Liver (tissue), 8 donors: ENCODE measurements at regions not wholly inside any gene's neighbourhood (a gene's known extent, or its start where the extent isn't known, plus 50 kb on each side); places are given as distances from the start of the nearest gene placed in this dataset.

Experiments
- DNase-seq: peaks from one replicate; pipeline ENCODE4 v3.0.0-alpha.2; 2017; ENCODE audit warnings: low spot score
- H3K27ac ChIP-seq, 2 donors: one replicate each; pipeline ENCODE4 v1.7.0; 2013; ENCODE audit warnings: inconsistent platforms in 2 of 2, low read length in 2 of 2, control low read depth in 1 of 2, low read depth in 1 of 2, mild to moderate bottlenecking in 1 of 2
- H3K27me3 ChIP-seq, 4 donors: one replicate each; pipeline versions ENCODE4 v1.6.1 to v1.7.0; 2013; ENCODE audit warnings: low read length in 3 of 4, inconsistent platforms in 1 of 4, mild to moderate bottlenecking in 1 of 4, moderate library complexity in 1 of 4; ENCODE audit not compliant: control insufficient read depth in 4 of 4, insufficient read depth in 4 of 4
- H3K36me3 ChIP-seq, 4 donors: one replicate each; pipeline versions ENCODE4 v1.6.1 to v1.7.0; 2013; ENCODE audit warnings: low read length in 3 of 4, mild to moderate bottlenecking in 3 of 4, low read depth in 1 of 4, moderate library complexity in 1 of 4; ENCODE audit not compliant: control insufficient read depth in 4 of 4, insufficient read depth in 3 of 4
- H3K4me1 ChIP-seq, 4 donors: one replicate each; pipeline versions ENCODE4 v1.6.1 to v1.7.0; 2013; ENCODE audit warnings: low read length in 3 of 4, mild to moderate bottlenecking in 3 of 4, moderate library complexity in 1 of 4; ENCODE audit not compliant: control insufficient read depth in 4 of 4, insufficient read depth in 4 of 4
- H3K4me3 ChIP-seq, 3 donors: one replicate each; pipeline versions ENCODE4 v1.6.1 to v1.7.0; 2013; ENCODE audit warnings: low read length in 3 of 3, control low read depth in 1 of 3, low read depth in 1 of 3, mild to moderate bottlenecking in 1 of 3
- H3K9ac ChIP-seq, 2 donors: one replicate each; pipeline ENCODE4 v1.7.0; 2013; ENCODE audit warnings: low read length in 2 of 2, mild to moderate bottlenecking in 2 of 2, moderate library complexity in 2 of 2, control low read depth in 1 of 2, low read depth in 1 of 2
- H3K9me3 ChIP-seq, 4 donors: one replicate each; pipeline versions ENCODE4 v1.6.1 to v1.7.0; 2013; ENCODE audit warnings: low read length in 3 of 4; ENCODE audit not compliant: control insufficient read depth in 4 of 4
- EGR1 ChIP-seq, 2 donors: IDR thresholded peaks; 2 replicates each; pipeline ENCODE4 v1.6.1; 2016 to 2018; ENCODE audit warnings: antibody characterized with exemption in 2 of 2, low read depth in 2 of 2
- FOXA1 ChIP-seq: IDR thresholded peaks from 2 replicates; pipeline ENCODE4 v1.6.1; 2016; ENCODE audit warnings: antibody characterized with exemption
- FOXA2 ChIP-seq: IDR thresholded peaks from 2 replicates; pipeline ENCODE4 v1.6.1; 2016; ENCODE audit warnings: antibody characterized with exemption
- HNF4A ChIP-seq, 2 donors: conservative IDR thresholded peaks; 2 replicates each; pipeline ENCODE4 v1.6.1; 2016; ENCODE audit warnings: antibody characterized with exemption in 2 of 2, mild to moderate bottlenecking in 2 of 2
- HNF4G ChIP-seq: IDR thresholded peaks from 2 replicates; pipeline ENCODE4 v1.6.1; 2016; ENCODE audit warnings: antibody characterized with exemption
- JUND ChIP-seq, 2 donors: IDR thresholded peaks; 2 replicates each; pipeline ENCODE4 v1.6.1; 2016; ENCODE audit warnings: antibody characterized with exemption in 2 of 2
- NR2F2 ChIP-seq: IDR thresholded peaks from 2 replicates; pipeline ENCODE4 v1.6.1; 2016; ENCODE audit warnings: antibody characterized with exemption
- RAD21 ChIP-seq, 2 donors: IDR thresholded peaks; 2 replicates each; pipeline ENCODE4 v1.6.1; 2016; ENCODE audit warnings: antibody characterized with exemption in 2 of 2, mild to moderate bottlenecking in 2 of 2
- RXRA ChIP-seq, 2 donors: IDR thresholded peaks; 2 replicates each; pipeline ENCODE4 v1.6.1; 2017 to 2018; ENCODE audit warnings: antibody characterized with exemption in 2 of 2, mild to moderate bottlenecking in 1 of 2
- SP1 ChIP-seq: IDR thresholded peaks from 2 replicates; pipeline ENCODE4 v1.6.1; 2018; ENCODE audit warnings: antibody characterized with exemption, mild to moderate bottlenecking
- TAF1 ChIP-seq: conservative IDR thresholded peaks from 2 replicates; pipeline ENCODE4 v1.6.1; 2016; ENCODE audit warnings: antibody characterized with exemption, mild to moderate bottlenecking
- WGBS: extraction: QIAGEN DNeasy Blood & Tissue Kit; methylation state at CpG from one replicate; pipeline ENCODE4 v1.1.7; 2013; 5-methylcytosine and 5-hydroxymethylcytosine counted together
- TF ChIP-seq, protein P1 (sequence below): fragments of 150-350 bp; IDR thresholded peaks from 2 replicates; pipeline ENCODE4 v1.5.1; 2017; ENCODE audit warnings: improper control_type of control experiment, low read depth, low read length; ENCODE audit not compliant: missing input control
- TF ChIP-seq, protein P2 (sequence below): IDR thresholded peaks from 2 replicates; pipeline ENCODE4 v1.6.1; 2016; ENCODE audit warnings: antibody characterized with exemption
- TF ChIP-seq, protein P3 (sequence below): IDR thresholded peaks from 2 replicates; pipeline ENCODE4 v1.6.1; 2016; ENCODE audit warnings: antibody characterized with exemption, mild to moderate bottlenecking
- TF ChIP-seq, protein P4 (sequence below): IDR thresholded peaks from 2 replicates; pipeline ENCODE4 v1.6.1; 2016; ENCODE audit warnings: antibody characterized with exemption
- TF ChIP-seq, protein P5 (sequence below): IDR thresholded peaks from 2 replicates; pipeline ENCODE4 v1.6.1; 2016; ENCODE audit warnings: antibody characterized with exemption
- donor health status: healthy.
- donor health status: healthy.
- donor health status: healthy.
- donor health status: healthy.
- donor health status: healthy.

DNA sequence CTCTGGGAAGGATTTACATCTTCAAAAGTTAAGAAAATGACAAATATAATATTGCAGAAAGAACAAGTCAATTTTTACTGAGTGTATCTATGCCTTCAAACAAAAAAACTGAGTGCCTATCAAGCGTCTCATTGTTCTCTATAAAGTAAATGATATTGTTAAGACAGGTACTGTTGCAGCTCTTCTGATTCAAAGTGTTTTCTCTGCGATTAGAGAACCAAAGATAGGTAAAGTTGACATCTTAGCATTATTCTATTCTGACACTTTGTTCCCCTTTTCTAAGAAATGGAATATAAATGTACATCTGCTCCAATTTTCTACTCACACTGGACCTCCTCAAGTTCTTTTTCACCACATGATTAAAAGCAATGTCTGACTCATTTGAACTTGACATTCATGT, 1317.7 kb downstream of the CDH11 start:
- H3K9ac ChIP-seq: no peak overlapping the region
- no peak overlapping the region for H3K4me3 ChIP-seq
- peaks cover 0 to 2% (median 0%) of the 10 kb centered on the region in 4 donors for H3K27me3 ChIP-seq
- no peaks in the 10 kb centered on the region for H3K4me1 ChIP-seq
- H3K9me3 ChIP-seq: no peaks in the 10 kb centered on the region
- WGBS: 62% methylated on average over 2 of the region's 2 CpGs
- TF ChIP-seq, protein P1, sequence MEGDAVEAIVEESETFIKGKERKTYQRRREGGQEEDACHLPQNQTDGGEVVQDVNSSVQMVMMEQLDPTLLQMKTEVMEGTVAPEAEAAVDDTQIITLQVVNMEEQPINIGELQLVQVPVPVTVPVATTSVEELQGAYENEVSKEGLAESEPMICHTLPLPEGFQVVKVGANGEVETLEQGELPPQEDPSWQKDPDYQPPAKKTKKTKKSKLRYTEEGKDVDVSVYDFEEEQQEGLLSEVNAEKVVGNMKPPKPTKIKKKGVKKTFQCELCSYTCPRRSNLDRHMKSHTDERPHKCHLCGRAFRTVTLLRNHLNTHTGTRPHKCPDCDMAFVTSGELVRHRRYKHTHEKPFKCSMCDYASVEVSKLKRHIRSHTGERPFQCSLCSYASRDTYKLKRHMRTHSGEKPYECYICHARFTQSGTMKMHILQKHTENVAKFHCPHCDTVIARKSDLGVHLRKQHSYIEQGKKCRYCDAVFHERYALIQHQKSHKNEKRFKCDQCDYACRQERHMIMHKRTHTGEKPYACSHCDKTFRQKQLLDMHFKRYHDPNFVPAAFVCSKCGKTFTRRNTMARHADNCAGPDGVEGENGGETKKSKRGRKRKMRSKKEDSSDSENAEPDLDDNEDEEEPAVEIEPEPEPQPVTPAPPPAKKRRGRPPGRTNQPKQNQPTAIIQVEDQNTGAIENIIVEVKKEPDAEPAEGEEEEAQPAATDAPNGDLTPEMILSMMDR: no peak
- TF ChIP-seq JUND (IDR thresholded peaks at IDR 0.05) (no peak), RXRA (IDR thresholded peaks at IDR 0.05) (no peak), HNF4G (no peak), EGR1 (IDR thresholded peaks at IDR 0.05; ENCODE audit: low read depth in 2 of 2) (no peak), RAD21 (IDR thresholded peaks at IDR 0.05) (no peak), NR2F2 (no peak)
- TF ChIP-seq, protein P2, sequence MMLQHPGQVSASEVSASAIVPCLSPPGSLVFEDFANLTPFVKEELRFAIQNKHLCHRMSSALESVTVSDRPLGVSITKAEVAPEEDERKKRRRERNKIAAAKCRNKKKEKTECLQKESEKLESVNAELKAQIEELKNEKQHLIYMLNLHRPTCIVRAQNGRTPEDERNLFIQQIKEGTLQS: no peak
- TF ChIP-seq, protein P3, sequence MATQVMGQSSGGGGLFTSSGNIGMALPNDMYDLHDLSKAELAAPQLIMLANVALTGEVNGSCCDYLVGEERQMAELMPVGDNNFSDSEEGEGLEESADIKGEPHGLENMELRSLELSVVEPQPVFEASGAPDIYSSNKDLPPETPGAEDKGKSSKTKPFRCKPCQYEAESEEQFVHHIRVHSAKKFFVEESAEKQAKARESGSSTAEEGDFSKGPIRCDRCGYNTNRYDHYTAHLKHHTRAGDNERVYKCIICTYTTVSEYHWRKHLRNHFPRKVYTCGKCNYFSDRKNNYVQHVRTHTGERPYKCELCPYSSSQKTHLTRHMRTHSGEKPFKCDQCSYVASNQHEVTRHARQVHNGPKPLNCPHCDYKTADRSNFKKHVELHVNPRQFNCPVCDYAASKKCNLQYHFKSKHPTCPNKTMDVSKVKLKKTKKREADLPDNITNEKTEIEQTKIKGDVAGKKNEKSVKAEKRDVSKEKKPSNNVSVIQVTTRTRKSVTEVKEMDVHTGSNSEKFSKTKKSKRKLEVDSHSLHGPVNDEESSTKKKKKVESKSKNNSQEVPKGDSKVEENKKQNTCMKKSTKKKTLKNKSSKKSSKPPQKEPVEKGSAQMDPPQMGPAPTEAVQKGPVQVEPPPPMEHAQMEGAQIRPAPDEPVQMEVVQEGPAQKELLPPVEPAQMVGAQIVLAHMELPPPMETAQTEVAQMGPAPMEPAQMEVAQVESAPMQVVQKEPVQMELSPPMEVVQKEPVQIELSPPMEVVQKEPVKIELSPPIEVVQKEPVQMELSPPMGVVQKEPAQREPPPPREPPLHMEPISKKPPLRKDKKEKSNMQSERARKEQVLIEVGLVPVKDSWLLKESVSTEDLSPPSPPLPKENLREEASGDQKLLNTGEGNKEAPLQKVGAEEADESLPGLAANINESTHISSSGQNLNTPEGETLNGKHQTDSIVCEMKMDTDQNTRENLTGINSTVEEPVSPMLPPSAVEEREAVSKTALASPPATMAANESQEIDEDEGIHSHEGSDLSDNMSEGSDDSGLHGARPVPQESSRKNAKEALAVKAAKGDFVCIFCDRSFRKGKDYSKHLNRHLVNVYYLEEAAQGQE: no peak
- TF ChIP-seq, protein P4, sequence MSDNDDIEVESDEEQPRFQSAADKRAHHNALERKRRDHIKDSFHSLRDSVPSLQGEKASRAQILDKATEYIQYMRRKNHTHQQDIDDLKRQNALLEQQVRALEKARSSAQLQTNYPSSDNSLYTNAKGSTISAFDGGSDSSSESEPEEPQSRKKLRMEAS: no peak
- DNase-seq: no peak
- no peaks in the 10 kb centered on the region for H3K36me3 ChIP-seq
- H3K27ac ChIP-seq: no peak overlapping the region

DNA sequence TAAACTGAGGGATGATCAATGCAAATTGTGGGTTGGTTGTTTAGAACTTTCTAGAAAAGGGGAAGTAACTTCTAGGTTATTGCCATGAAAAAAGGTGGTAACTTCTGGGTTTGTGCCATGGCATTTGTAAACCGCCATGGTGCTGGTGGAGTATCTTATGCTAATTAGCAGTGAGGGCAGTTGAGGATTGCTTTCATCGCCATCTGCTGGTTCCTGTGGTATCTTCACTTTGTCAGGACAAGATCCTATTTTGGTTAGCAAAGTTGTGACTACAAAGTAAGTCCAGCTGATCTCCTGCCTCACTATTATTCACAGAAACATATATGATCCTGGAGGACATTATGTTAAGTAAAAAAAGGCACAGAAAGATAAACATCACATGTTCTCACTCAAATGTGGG, 1332.3 kb downstream of the CDH11 start:
- H3K27me3 ChIP-seq: no peaks in the 10 kb centered on the region
- H3K4me3 ChIP-seq: no peak overlapping the region
- no peak for DNase-seq
- no peak for TF ChIP-seq JUND (IDR thresholded peaks at IDR 0.05)
- no peak for TF ChIP-seq RXRA (IDR thresholded peaks at IDR 0.05)
- no peak for TF ChIP-seq FOXA1
- no peak for TF ChIP-seq TAF1
- TF ChIP-seq, protein P3: no peak
- no peak for TF ChIP-seq HNF4G
- no peak for TF ChIP-seq RAD21 (IDR thresholded peaks at IDR 0.05)
- TF ChIP-seq, protein P5, sequence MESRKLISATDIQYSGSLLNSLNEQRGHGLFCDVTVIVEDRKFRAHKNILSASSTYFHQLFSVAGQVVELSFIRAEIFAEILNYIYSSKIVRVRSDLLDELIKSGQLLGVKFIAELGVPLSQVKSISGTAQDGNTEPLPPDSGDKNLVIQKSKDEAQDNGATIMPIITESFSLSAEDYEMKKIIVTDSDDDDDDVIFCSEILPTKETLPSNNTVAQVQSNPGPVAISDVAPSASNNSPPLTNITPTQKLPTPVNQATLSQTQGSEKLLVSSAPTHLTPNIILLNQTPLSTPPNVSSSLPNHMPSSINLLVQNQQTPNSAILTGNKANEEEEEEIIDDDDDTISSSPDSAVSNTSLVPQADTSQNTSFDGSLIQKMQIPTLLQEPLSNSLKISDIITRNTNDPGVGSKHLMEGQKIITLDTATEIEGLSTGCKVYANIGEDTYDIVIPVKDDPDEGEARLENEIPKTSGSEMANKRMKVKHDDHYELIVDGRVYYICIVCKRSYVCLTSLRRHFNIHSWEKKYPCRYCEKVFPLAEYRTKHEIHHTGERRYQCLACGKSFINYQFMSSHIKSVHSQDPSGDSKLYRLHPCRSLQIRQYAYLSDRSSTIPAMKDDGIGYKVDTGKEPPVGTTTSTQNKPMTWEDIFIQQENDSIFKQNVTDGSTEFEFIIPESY: no peak
- TF ChIP-seq HNF4A (conservative IDR thresholded peaks at IDR 0.05): no peak
- TF ChIP-seq FOXA2: no peak
- no peak for TF ChIP-seq SP1
- TF ChIP-seq, protein P4: no peak
- TF ChIP-seq NR2F2: no peak
- no peaks in the 10 kb centered on the region for H3K4me1 ChIP-seq
- H3K27ac ChIP-seq: no peak overlapping the region
- H3K36me3 ChIP-seq: no peaks in the 10 kb centered on the region
- 80% methylated on average over 2 of the region's 2 CpGs for WGBS
- H3K9ac ChIP-seq: no peak overlapping the region
- no peaks in the 10 kb centered on the region for H3K9me3 ChIP-seq
